22Rv1 (cell line): ENCODE measurements at regions not wholly inside any gene's neighbourhood (a gene's known extent, or its start where the extent isn't known, plus 50 kb on each side); places are given as distances from the start of the nearest gene placed in this dataset.
"Not testable (repeated sequence)": the region's sequence is repeated elsewhere in the genome, so short reads cannot be mapped to it uniquely, and the experiment has no call there.

Experiments used
- CTCF ChIP-seq: fragments of 450-650 bp; IDR thresholded peaks from 2 replicates; pipeline ENCODE4 v1.5.1; 2017; ENCODE audit warnings: mild to moderate bottlenecking
- ZFX ChIP-seq: fragments of 450-650 bp; IDR thresholded peaks from 2 replicates; pipeline ENCODE4 v1.6.1; 2017; ENCODE audit warnings: antibody characterized with exemption, borderline replicate concordance

GRCh38 chr10:46677836-46678435 lies 99.0 kb downstream of the SYT15 start:
- TF ChIP-seq CTCF, ZFX: not testable (repeated sequence)
